HS-5 (cell line): ENCODE measurements at regions not wholly inside any gene's neighbourhood (a gene's known extent, or its start where the extent isn't known, plus 50 kb on each side); places are given as distances from the start of the nearest gene placed in this dataset.
"Not testable (repeated sequence)": the region's sequence is repeated elsewhere in the genome, so short reads cannot be mapped to it uniquely, and the experiment has no call there.

Source experiments
- DNase-seq: peaks from one replicate; pipeline ENCODE4 v3.0.0-alpha.2; 2012; ENCODE audit warnings: low read depth

DNA sequence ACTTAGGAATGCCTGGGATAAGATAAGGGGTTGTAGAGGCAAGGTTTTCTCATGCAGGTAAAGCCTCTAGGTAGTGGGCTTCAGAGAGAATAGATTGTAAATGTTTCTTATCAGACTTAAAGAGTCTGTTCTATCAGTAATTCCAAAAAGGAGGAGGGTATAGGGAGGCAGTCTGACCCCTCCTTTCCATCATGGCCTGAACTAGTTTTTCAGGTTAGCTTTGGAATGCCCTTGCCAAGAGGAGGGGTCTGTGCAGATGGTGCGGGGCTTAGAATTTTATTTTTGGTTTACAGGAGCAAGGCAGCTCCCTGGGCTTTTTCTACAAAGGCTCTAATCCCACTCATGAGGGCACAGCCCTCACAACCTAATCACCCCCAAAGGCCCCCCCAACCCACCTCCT lies 135.0 kb downstream of the B3GNT2 start:
- DNase-seq, result no peak

DNA sequence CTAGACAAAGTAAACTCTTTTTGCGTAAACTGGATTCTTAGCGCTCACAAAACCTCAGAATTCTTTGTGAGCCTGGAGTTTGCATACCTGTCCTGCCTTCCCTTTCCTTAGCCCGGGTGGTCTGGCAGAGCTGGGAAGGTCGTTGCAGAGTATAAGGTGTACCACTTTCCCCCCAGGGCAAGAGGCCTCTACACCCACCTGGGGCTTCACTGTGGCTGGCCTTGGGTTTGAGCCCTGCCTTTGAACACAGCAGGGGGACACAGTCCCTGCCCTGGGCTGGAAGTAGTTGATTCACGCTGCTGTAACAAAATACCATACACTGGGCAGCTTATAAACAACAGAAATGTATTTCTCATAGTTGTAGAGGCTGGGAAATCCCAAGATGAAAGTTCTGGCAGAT lies 133.9 kb downstream of the B3GNT2 start:
- no peak for DNase-seq

DNA sequence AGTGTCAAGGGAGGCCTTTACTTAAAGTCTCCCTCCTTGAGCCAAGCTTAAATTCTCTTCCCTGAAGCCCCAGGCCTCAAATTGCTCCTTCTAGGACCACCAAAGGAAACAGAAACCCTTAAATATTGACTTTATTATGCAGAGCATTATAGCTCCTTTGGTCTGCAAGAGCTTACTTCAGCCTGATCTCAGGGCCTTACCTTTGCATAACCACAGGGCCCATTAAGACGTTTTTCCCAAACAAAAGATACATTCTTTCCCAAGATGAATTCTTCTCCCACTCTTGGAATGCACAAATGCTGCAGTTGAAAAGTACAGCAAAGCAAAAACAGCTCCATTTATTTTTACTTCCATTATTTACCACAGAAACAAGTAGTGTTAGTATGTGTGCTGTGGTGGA lies 130.8 kb downstream of the B3GNT2 start:
- no peak for DNase-seq

DNA sequence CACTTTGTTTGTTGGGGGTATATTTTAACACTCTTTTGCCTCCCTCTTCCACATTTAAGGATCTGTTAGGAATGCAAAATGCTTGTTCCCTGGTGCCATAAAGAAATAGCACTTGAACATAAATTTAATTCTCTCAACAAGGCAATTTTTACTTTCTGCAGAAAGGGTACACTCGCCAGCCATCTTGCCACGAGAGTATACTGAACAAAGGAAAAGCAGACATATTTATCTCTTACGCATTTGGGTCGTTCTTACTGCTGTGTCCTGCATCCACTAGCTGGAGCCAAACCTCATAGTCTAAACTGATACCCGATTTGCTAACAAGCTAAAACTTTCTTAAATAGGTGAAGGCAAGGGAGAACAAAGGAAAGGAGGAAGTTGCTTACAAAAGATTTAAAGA lies 129.5 kb downstream of the B3GNT2 start:
- DNase-seq, result no peak

DNA sequence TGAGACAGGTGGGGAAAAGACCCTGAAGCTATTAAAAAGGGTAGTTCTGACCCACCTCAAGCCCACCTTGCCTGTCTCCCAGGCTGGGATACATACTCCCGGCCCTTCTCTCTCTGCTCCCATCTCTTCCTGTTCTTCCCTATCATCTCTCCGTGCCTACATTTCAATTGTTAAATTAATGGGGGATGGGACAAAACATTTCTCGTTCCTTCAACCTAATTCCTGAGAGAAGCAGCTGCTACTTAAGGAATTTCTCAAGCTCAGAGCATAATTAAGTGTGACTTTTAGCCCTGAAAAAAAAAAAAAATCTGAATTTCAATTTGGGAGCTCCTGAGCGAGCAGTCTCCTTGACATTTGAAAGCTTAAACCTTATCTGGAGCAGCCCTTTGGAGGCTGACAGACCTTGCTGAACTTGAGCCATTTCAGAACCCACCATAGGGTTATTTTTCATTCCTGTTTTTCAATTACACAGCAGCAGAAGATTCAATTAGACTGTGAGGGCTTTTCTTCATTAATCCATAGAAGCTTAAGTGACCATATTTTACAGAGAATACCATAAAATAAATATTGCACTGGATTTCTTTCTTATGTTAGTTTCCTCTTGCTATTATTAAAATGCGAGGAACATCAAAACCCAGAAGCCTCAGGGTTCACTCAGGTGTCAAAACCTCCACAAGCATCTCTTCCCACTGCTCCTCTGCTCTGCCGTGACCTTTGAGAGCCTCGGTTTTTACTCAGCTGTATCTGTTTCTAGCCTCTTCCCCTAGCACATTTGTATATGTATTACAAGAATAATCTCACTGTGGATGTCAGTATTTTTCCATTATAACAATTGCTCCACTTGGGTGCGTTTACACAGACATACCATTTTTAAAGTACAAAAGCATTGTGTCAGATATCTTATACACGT lies 125.7 kb downstream of the B3GNT2 start:
- DNase-seq, result no peak

GRCh38 chr2:62320657-62321357 lies 124.9 kb downstream of the B3GNT2 start:
- DNase-seq, result no peak

DNA sequence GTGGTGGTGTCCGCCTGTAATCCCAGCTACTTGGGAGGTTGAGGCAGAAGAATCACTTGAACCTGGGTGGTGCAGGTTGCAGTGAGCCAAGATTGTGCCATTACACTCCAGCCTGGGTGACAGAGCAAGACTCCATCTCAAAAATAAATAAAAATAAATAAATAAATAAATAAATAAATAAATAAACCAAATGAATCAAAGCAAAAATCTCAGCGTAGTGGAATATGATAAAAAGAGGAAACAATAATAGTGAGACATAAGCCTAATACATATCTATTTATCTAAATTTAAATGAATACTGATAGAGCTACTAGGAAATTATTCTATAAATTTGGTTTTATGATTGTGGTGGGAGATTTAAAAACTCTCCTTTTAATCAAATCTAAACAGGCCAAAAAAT lies 124.2 kb downstream of the B3GNT2 start:
- not testable (repeated sequence) for DNase-seq

DNA sequence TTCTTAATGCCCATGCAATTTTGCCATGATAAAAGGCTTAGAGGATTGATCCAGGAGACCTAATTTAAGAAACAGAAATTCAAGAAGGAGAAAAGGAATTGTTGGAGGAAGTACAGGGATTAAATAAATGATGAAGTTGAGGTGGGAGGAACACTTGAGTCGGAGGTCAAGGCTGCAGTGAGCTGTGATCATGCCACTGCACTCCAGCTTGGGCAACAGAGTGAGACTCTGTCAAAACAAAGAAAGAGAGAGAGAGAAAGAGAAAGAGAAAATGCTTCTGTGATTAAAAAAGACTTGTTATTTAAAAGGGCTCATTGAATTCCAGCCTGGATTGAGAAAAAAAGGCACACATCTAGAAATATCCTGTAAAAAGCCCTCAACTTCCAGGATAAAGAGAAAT lies 123.2 kb downstream of the B3GNT2 start:
- DNase-seq, result no peak

GRCh38 chr2:62315476-62315875 lies 119.6 kb downstream of the B3GNT2 start:
- no peak for DNase-seq

- no peak for DNase-seq
These were observed 118.4 kb downstream of the B3GNT2 start for GRCh38 chr2:62314291-62314690.

DNA sequence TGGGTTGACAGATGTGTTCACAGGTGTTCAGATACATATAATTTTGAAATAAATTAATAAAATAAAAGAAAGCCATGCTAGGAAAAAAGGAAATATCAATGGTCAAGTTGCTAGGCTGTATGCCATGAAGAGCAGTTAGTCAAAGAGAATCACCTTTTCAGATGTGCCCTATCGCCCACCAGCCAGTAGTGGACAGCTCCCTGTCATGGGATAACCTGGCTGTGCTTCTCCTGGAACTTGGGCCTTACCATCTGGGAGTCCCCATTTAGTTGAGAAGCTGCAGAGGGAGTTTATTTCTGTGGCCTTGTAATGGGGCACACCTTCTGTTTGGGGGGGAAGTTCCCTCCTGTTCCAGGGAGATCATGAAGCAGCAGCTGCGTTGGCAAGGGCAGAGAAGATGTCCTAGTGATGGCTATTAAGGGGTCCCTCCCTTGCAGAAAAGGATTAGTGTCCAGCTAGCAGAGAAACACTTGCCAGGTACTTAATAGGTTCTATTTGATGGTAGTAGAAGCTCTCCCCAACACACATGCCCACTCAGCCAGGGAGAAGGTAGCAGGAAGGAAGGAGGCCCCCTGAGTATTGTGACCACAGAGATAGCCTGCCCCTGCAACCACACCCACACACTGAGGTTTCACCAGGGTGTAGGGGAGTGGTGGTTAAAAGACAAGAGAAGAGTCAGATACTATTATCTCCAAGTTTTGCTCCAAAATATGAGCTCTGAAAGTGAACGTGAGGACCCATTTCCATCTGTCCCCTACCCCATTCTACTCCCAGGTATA lies 117.7 kb downstream of the B3GNT2 start:
- no peak for DNase-seq

DNA sequence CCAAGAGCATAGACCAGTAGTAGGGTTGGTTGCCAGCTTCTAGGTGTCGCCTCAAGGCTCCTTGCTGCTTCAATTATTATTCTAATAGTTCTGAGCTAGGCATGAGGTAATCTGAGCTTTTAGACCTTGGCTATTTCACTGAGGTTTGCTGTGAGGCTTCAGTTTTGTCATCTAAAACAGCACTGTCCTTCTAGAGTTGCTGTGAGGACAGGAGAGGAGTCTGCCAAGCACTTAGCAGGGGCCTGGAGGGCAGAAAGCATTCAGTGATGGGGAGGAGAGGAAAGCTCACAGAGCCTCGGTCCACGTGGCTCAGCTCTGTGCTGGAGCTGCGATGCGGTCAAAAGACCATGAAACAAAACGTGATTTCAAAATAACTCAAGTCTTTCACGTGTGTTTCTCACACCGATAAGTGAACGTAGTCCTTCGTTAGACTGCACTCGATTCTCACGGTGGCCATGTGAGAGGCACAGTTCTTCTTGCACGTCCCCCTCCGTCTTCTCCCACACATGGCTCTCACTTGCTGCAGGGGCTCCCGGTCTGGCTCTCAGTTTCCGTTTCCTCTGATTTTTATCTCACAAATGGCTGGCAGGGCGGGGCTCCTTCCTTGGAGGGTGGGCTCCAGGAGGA lies 113.7 kb downstream of the B3GNT2 start:
- no peak for DNase-seq

- no peak for DNase-seq
These were observed 113.2 kb downstream of the B3GNT2 start for GRCh38 chr2:62309081-62309464.

GRCh38 chr2:62307469-62308389 lies 111.8 kb downstream of the B3GNT2 start:
- DNase-seq, result no peak

- no peak for DNase-seq
These were observed 111.0 kb downstream of the B3GNT2 start for GRCh38 chr2:62306751-62307468.

- DNase-seq, result no peak
These were observed 109.7 kb downstream of the B3GNT2 start for GRCh38 chr2:62305421-62306176.

DNA sequence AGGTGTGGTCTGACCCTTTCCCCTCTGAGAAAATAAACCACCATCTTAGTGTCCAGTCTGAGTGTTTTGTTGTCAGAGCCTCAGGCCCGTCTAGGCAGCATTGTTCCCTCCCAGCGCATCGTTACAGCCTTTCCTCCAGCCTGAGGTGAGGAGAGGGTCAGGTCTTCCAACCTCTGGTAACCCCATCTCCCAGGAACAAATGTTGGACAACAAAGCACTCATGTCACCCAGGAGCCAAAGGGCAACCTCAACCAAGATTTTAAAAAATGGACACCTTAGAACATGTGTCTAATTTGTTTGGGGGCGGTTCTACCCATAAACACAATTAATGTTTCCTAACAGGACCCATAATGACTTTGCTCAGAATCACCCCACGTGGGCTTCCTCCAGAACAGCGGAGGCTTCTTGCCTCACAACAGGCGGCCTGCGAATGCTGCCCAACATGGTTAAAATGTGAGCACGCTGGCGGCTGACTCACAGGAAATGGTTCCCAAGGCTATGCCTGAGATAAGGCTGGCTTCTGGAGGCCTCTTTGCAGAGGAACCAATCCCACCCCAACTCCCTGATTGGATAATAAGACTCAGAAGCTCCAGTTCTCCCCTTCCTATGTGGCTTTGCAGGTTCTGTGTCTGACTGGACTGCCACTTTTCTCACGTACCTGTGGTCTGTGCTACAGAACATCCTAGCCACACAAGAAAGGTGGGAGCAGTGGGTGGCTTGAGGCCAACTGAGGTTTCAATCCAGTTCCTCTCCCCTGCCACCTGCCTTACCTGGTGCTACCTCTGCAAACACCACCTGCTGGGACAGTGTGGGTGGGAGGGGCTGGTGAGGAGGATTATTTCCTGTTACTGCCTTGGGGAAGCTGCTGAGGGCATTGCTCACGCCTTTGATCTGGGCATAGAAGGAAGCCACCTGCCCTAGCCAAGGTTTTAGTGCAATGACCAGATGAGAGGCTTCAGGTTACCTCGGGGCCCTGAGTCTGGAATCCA lies 108.8 kb downstream of the B3GNT2 start:
- DNase-seq, result peak; percentile 35

DNA sequence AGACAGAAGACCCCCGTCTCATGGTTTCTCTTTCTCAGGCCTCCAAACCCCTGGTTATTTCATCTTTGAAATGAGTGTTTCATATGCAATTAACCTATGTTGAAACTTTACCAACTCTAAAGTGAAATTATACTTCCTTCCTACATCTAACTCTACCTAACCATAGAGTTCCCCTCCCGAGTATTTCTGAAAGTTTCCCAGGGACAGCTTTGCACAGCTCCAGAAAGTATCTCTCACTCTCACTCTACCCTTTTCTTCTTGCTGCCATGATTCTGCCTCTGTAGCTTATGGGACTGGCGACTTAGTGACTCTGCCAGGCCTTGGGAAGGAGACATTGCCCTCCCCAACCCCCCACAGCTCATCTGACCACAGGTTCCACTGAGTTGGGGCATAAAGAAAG lies 107.9 kb downstream of the B3GNT2 start:
- no peak for DNase-seq
